DOHH2 (cell line): ENCODE measurements at regions not wholly inside any gene's neighbourhood (a gene's known extent, or its start where the extent isn't known, plus 50 kb on each side); places are given as distances from the start of the nearest gene placed in this dataset.

Experiments used
- EZH2phosphoT487 ChIP-seq: fragments of 200-600 bp; sonication (generic); IDR thresholded peaks from 2 replicates; pipeline ENCODE4 v1.6.1; 2017; ENCODE audit warnings: borderline replicate concordance, mild to moderate bottlenecking, antibody characterized with exemption, low read length, moderate library complexity, mixed read lengths
- TF ChIP-seq, protein P1 (sequence below): fragments of 200-600 bp; sonication (generic); IDR thresholded peaks from one replicate; pipeline ENCODE4 v1.5.1; 2014; ENCODE audit warnings: antibody characterized with exemption, mild to moderate bottlenecking, low read depth, low read length; ENCODE audit not compliant: poor library complexity, severe bottlenecking

DNA sequence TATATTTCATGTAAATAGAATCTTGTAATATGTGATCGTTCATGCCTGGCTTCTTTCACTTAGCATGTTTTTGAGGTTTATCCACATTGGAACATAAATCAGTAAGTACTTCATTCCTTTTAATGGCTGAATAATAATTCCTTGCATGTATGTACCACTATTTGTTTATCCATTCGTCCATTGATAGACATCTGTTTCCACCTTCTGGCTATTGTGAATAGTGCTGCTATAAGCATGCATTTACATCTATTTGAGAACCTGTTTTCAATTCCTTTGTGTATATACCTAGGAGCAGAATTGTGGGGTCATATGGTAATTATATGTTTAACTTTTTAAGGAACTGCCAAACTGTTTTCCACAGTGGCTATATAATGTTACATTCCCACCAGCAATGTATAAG, 356.7 kb upstream of the DIPK2B start:
- TF ChIP-seq, protein P1, sequence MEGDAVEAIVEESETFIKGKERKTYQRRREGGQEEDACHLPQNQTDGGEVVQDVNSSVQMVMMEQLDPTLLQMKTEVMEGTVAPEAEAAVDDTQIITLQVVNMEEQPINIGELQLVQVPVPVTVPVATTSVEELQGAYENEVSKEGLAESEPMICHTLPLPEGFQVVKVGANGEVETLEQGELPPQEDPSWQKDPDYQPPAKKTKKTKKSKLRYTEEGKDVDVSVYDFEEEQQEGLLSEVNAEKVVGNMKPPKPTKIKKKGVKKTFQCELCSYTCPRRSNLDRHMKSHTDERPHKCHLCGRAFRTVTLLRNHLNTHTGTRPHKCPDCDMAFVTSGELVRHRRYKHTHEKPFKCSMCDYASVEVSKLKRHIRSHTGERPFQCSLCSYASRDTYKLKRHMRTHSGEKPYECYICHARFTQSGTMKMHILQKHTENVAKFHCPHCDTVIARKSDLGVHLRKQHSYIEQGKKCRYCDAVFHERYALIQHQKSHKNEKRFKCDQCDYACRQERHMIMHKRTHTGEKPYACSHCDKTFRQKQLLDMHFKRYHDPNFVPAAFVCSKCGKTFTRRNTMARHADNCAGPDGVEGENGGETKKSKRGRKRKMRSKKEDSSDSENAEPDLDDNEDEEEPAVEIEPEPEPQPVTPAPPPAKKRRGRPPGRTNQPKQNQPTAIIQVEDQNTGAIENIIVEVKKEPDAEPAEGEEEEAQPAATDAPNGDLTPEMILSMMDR = no peak
- no peak for TF ChIP-seq EZH2phosphoT487
